ENCODE measurements at regions not wholly inside any gene's neighbourhood (a gene's known extent, or its start where the extent isn't known, plus 50 kb on each side); places are given as distances from the start of the nearest gene placed in this dataset.

DNA sequence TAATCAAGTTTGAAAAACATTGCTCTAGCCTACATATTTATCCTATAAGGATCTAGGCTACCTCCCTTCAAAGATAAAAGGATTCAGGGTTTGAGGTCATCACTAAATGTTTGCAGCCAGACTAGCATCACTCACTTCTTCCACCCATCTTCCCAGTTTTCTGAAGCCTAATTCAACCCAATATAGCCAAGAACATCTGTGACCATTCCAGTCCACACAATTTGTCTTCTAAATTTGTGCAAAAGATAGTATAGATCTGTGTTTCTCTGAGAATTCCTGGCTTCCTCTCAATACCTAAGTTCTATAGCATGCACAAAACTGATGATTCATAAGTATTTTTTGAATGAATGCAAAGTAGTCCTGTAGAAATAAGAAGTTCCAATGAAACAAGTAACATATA is 103.0 kb upstream of the CDK1 start:
- Histone ChIP-seq H3K9ac (no peak overlapping the region), H3K4me3 (IDR thresholded peaks at IDR 0.05; ENCODE audit: insufficient read depth, low read depth, low read length) (no peak overlapping the region), H4K20me1 (ENCODE audit: insufficient read depth) (no peaks in the 10 kb centered on the region), H2AFZ (ENCODE audit: low read depth) (no peak overlapping the region), H3K36me3 (ENCODE audit: insufficient read depth) (no peaks in the 10 kb centered on the region), H3K79me2 (ENCODE audit: insufficient read depth, low read depth) (no peaks in the 10 kb centered on the region), H3K4me2 (no peak overlapping the region), H3K4me1 (ENCODE audit: low read depth, poor library complexity, severe bottlenecking) (no peaks in the 10 kb centered on the region), H3K27me3 (ENCODE audit: insufficient read depth, low read depth) (no peaks in the 10 kb centered on the region), H3K27ac (no peak overlapping the region)
- TF ChIP-seq, protein P1, sequence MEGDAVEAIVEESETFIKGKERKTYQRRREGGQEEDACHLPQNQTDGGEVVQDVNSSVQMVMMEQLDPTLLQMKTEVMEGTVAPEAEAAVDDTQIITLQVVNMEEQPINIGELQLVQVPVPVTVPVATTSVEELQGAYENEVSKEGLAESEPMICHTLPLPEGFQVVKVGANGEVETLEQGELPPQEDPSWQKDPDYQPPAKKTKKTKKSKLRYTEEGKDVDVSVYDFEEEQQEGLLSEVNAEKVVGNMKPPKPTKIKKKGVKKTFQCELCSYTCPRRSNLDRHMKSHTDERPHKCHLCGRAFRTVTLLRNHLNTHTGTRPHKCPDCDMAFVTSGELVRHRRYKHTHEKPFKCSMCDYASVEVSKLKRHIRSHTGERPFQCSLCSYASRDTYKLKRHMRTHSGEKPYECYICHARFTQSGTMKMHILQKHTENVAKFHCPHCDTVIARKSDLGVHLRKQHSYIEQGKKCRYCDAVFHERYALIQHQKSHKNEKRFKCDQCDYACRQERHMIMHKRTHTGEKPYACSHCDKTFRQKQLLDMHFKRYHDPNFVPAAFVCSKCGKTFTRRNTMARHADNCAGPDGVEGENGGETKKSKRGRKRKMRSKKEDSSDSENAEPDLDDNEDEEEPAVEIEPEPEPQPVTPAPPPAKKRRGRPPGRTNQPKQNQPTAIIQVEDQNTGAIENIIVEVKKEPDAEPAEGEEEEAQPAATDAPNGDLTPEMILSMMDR (conservative IDR thresholded peaks at IDR 0.05; ENCODE audit: low read depth, low read length): no peak

GRCh38 chr10:60669501-60669900 is 108.8 kb upstream of the CDK1 start:
- Histone ChIP-seq H4K20me1 (ENCODE audit: insufficient read depth) (no peaks in the 10 kb centered on the region), H2AFZ (ENCODE audit: low read depth) (no peak overlapping the region), H3K27me3 (ENCODE audit: insufficient read depth, low read depth) (no peaks in the 10 kb centered on the region), H3K36me3 (ENCODE audit: insufficient read depth) (no peaks in the 10 kb centered on the region), H3K4me3 (IDR thresholded peaks at IDR 0.05; ENCODE audit: insufficient read depth, low read depth, low read length) (no peak overlapping the region), H3K4me2 (no peak overlapping the region), H3K79me2 (ENCODE audit: insufficient read depth, low read depth) (no peaks in the 10 kb centered on the region), H3K27ac (no peak overlapping the region), H3K9ac (no peak overlapping the region), H3K4me1 (ENCODE audit: low read depth, poor library complexity, severe bottlenecking) (no peaks in the 10 kb centered on the region)
- TF ChIP-seq, protein P1 (conservative IDR thresholded peaks at IDR 0.05; ENCODE audit: low read depth, low read length): no peak

DNA sequence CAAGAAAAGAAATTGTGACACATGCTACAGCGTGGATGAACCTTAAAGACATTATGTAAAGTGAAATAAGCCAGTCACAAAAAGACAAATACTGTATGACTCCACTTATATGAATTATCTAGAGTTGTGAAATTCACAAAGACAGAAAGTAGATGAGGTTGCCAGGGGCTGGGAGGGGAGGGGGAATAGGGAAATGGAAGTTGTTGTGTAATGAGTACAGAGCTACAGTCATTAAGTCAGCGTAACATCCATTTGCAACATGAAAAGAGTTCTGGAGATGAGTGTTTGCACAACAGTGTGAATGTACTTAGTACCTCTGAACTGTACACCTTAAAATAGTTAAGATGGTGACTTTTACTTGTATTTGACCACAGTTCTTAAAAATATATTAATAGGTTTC is 112.1 kb upstream of the CDK1 start:
- Histone ChIP-seq H3K27ac (no peak overlapping the region), H3K27me3 (ENCODE audit: insufficient read depth, low read depth) (no peaks in the 10 kb centered on the region), H3K9ac (no peak overlapping the region), H3K36me3 (ENCODE audit: insufficient read depth) (no peaks in the 10 kb centered on the region), H3K4me2 (no peak overlapping the region), H3K4me1 (ENCODE audit: low read depth, poor library complexity, severe bottlenecking) (no peaks in the 10 kb centered on the region), H3K79me2 (ENCODE audit: insufficient read depth, low read depth) (no peaks in the 10 kb centered on the region), H2AFZ (ENCODE audit: low read depth) (no peak overlapping the region), H3K4me3 (IDR thresholded peaks at IDR 0.05; ENCODE audit: insufficient read depth, low read depth, low read length) (no peak overlapping the region), H4K20me1 (ENCODE audit: insufficient read depth) (no peaks in the 10 kb centered on the region)
- TF ChIP-seq, protein P1 (conservative IDR thresholded peaks at IDR 0.05; ENCODE audit: low read depth, low read length): no peak

DNA sequence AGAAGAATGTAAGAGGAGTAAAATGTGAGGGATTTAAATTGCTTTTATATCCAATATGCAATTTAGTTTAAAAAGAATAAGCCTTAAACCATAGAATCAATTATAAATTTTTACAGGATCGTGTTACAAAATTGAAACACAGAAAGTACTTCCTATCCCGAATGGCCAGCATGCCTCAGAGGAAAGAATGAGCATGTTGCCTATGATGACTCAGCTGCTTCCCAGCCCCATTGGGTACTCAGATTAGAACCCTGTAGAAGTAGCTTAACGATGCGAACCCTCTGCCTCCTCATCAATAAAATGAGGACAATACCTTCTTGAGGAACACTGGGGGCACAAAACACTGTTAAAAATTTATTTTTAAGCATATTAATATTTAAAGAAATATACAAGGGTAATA is 113.4 kb upstream of the CDK1 start:
- no peak overlapping the region for H3K4me2 ChIP-seq
- no peaks in the 10 kb centered on the region for H3K79me2 ChIP-seq (ENCODE audit: insufficient read depth, low read depth)
- TF ChIP-seq, protein P1 (conservative IDR thresholded peaks at IDR 0.05; ENCODE audit: low read depth, low read length): no peak
- no peaks in the 10 kb centered on the region for H3K27me3 ChIP-seq (ENCODE audit: insufficient read depth, low read depth)
- H3K9ac ChIP-seq: no peak overlapping the region
- H3K36me3 ChIP-seq (ENCODE audit: insufficient read depth): no peaks in the 10 kb centered on the region
- H3K4me1 ChIP-seq (ENCODE audit: low read depth, poor library complexity, severe bottlenecking): no peaks in the 10 kb centered on the region
- no peak overlapping the region for H2AFZ ChIP-seq (ENCODE audit: low read depth)
- H3K27ac ChIP-seq: no peak overlapping the region
- no peak overlapping the region for H3K4me3 ChIP-seq (IDR thresholded peaks at IDR 0.05; ENCODE audit: insufficient read depth, low read depth, low read length)
- H4K20me1 ChIP-seq (ENCODE audit: insufficient read depth): no peaks in the 10 kb centered on the region

DNA sequence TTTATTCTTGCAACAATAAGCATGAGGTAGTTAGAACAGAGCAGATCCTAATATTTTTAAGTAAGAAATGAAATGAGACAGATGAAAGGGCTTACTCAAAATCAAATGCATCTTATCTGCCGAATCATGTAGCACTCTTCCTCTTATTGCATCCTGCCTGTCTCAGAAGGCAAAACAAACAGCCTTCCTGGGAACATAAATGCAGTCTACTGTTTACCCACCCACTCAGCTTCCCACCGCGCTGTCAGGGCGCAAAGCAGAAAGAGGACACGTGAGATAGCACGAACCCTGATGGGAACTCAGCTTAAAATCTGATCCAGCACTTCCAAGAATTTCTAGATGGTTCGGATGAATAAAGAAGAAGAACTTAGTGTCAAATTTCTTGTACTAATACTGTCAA is 114.4 kb upstream of the CDK1 start:
- no peak overlapping the region for H3K4me2 ChIP-seq
- H2AFZ ChIP-seq (ENCODE audit: low read depth): no peak overlapping the region
- H3K9ac ChIP-seq: no peak overlapping the region
- TF ChIP-seq, protein P1 (conservative IDR thresholded peaks at IDR 0.05; ENCODE audit: low read depth, low read length): no peak
- H3K4me1 ChIP-seq (ENCODE audit: low read depth, poor library complexity, severe bottlenecking): no peaks in the 10 kb centered on the region
- H3K27ac ChIP-seq: no peak overlapping the region
- no peaks in the 10 kb centered on the region for H3K36me3 ChIP-seq (ENCODE audit: insufficient read depth)
- no peaks in the 10 kb centered on the region for H3K79me2 ChIP-seq (ENCODE audit: insufficient read depth, low read depth)
- H4K20me1 ChIP-seq (ENCODE audit: insufficient read depth): no peaks in the 10 kb centered on the region
- no peak overlapping the region for H3K4me3 ChIP-seq (IDR thresholded peaks at IDR 0.05; ENCODE audit: insufficient read depth, low read depth, low read length)
- H3K27me3 ChIP-seq (ENCODE audit: insufficient read depth, low read depth): no peaks in the 10 kb centered on the region

Data from KMS-11 (cell line).